CD4-positive, alpha-beta T cell treated with Interleukin-2 at 100 ng/mL for 4 hours (primary cell): ENCODE measurements at regions not wholly inside any gene's neighbourhood (a gene's known extent, or its start where the extent isn't known, plus 50 kb on each side); places are given as distances from the start of the nearest gene placed in this dataset.
"Not testable (repeated sequence)": the region's sequence is repeated elsewhere in the genome, so short reads cannot be mapped to it uniquely, and the experiment has no call there.

Experiments used
- DNase-seq: peaks from one replicate; pipeline ENCODE4 v3.0.0-alpha.2; 2020; ENCODE audit warnings: low spot score

- no peak for DNase-seq
Observed at GRCh38 chr3:152581951-152582350, 253.0 kb upstream of the P2RY1 start.

- no peak for DNase-seq
Observed at GRCh38 chr3:152583963-152584362, 251.0 kb upstream of the P2RY1 start.

DNA sequence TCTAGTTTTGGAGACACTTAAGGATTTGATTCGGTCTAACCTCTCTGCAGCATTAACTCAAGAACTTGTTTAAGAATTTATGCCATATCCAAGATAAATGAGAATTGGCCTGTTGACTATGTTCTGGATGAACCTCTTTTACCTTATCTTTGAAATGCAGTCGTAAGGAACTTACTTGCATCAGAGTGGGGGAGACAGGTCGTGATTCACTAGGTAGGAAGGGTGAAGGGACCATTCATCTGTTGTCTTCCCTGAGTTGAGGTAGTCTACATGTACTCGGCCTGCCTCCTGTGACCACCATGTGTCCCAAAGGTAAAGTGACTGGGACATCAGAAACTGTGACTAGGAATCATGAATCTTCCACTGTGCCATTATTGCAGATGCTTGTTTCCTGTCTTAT lies 248.0 kb upstream of the P2RY1 start:
- no peak for DNase-seq

DNA sequence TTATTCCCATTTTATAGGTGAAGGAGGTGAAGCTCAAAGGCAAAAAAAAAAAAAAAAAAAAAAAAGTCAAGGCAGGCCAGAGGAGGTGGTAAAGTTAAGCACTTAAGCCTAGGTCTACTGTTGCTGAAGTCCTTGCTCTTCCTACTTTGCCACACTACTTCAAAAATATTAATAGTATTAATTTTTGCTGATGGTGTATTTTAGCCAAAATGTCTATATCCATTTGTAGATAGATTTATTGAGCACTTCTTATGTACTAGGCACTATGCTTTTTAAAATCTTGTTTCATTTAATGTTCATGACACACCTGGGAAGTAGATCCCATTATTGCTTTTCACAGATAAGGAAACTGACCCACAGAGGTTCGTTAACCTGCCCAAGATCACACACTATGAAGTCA lies 247.1 kb upstream of the P2RY1 start:
- no peak for DNase-seq

DNA sequence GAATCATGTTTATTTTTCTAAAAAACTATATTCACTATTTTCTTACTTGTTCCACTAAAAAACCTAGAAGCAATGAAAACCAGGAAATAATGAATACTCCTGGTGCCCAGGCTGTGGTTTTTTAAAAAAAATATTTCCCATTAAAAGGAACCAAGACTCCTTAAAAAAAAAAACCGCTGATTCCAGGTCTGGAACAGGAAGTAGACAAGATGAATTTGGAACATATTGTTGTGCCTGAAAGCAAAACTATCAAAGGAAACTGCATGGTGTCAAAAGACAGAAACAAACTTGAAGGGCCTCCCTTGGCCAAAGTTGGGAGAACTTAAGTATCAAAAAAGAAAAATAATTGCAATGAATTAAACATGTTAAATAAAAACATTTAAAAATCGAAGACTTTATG lies 245.3 kb upstream of the P2RY1 start:
- DNase-seq = no peak

GRCh38 chr3:152591515-152591914 lies 243.4 kb upstream of the P2RY1 start:
- DNase-seq = no peak

DNA sequence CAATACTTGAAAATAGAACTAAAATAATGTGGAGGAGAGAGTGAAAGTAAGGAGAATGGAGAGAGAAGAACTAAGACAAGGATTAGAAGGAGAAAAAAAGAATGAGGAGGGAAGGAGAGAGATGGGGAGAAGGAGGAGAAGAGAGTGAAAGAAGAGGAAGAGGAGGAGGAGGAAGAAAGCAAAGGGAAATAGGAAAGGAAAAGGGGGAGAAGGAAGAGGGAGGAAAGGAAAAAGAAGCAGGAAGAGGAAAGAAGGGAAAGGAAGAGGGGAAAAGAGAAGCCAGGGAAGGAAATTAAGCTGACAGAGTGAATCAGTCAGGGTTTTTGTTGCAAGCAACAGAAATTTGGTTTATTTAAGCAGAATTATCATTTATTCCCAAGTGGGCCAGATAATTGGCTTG lies 241.7 kb upstream of the P2RY1 start:
- DNase-seq = no peak

DNA sequence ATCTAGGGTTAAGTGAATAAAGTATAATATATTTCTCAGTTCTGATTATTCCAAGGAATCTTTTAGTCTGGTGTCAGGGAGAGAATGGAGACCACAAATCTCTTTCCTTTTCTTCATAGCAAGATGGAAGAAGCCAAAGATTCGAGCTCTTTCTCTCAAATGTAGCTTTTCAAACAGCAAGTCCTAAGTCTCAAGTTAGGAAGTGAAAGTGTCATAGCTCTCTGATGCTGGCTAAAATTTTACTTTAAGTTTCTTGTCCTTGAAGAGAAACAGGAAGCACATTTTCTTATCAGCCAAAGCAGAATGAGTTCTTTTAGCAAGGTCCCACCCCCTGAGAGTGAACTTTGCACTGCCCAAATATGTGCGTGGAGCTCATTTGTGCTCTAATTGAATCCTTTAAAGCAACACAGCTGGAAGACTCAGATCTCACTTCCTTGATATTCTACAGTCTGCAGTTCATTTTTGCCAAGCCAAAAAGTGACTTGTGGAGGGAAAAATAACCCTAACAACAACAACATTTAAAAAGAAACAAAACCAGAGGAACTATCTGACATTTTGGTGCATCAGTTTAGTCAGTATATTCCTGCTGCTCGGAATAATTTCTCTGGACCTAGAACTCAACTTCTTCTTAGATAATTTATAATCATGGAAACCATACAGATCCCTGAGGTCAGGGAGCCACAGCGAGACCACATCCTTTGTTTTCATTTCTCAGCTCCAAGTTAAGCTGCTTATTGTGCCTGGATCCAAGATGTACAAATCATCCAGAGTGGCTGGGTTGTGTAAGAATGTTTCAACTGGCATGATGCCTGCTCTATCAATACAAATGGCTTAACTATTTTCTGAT lies 238.7 kb upstream of the P2RY1 start:
- no peak for DNase-seq

DNA sequence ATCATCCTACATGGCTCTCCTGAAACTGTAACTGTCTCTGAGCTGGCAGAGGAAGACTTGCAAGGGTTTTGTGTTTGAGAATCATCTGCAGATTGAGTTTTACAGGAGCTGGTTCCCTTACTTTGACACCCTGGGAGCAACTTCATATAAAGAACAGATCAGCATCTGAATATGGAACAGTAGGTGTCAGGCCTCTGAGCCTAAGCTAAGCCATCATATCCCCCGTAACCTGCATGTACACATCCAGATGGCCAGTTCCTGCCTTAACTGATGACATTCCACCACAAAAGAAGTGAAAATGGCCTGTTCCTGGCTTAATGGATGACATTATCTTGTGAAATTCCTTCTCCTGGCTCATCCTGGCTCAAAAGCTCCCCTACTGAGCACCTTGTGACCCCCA lies 238.1 kb upstream of the P2RY1 start:
- DNase-seq = not testable (repeated sequence)

DNA sequence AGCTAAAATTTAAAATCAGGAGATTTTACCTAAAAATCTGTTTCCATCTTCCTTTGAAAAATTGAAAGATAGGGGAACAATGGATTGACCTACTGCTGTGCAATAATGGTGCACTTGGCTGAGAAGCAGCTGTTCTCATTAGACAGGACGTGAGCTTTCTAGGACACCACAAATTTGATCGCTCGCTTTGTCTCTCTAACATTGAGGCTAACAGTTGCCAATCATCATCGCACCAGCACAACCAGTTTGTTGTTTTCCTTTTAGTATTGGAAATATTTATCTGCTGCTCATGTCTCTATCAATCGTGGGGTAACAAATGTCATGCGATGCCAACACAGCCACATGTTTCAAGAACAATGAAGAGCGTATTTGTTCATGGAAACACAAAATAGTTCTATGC lies 228.8 kb upstream of the P2RY1 start:
- DNase-seq = no peak

DNA sequence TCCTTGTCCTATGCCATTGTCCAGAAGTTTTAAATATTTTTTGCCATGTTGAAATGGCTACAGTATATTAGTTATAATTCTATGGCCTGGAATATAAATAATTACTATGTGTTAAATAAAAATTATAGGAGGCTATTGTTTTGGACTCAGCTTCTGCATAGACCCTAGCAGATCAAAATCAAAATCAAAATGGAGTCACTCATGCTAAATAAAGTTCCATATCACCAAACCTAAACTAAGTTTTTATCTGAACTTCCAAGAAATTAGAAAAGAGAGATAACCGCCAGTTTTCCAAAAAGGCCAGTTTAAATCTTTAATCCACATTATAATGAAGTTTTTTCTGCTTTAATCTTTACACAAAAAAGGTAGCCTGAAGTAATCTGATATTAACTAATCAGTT lies 227.8 kb upstream of the P2RY1 start:
- DNase-seq = no peak

GRCh38 chr3:152608696-152609594 lies 226.0 kb upstream of the P2RY1 start:
- DNase-seq = no peak

DNA sequence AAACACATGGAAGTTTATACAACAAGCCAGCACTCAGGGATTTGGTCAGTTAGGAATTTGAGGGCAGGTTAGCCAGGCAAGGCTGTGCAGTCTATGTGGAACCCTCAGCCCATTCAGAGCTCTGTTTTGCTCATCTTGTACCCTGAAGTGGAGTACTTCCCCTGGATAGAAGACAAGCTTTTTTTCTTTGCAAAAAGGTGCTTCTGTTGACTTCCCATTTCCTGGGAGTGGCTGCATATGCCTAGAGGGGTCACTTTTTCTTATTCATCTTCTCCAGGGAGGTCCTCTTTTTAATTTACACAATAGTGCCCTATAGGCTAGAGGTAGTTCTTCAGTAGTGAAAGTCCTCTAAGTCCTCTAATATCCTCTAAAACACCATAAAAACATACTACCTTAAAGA lies 225.0 kb upstream of the P2RY1 start:
- no peak for DNase-seq

DNA sequence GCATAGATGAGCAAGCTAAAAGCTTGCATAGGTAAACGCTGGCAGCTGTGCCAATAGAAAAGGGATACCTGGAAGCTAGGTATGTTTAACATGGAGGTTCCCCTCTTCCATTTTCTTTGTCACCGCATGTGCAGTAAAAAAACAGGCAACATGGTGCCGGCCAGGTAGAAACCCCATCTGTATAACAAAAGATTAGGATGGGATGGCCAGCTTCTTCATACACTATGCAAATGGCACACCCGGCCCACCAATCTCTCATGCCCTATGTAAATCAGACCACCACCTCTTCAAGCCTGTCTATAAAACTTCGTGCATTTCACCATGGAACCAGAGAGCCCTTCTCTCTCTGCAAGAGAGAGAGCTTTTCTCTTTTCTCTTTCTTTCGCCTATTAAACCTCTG lies 224.3 kb upstream of the P2RY1 start:
- DNase-seq = no peak

GRCh38 chr3:152611905-152612304 lies 223.0 kb upstream of the P2RY1 start:
- no peak for DNase-seq

DNA sequence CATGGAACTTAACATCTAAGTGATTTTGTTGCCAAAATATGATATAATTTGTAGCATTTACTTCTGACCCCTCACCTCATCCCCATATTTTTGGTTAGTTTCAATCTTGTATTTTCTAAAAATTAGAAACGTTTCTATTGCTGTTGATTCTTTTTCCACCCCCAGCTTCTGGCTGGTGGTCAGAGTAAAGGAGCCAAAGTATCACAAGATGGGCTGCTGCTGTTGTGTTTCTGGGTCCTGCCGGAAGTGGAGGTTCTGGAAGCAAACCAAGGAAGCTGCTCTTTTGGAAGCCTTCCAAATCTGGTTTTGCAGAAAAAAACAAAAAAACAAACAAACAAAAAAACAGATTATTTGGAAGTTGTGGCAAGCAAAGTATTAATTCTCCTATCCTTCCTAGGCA lies 221.1 kb upstream of the P2RY1 start:
- DNase-seq = no peak

GRCh38 chr3:152615681-152616080 lies 219.2 kb upstream of the P2RY1 start:
- DNase-seq = no peak

- no peak for DNase-seq
Observed at GRCh38 chr3:152617609-152618008, 217.3 kb upstream of the P2RY1 start.

GRCh38 chr3:152618529-152618928 lies 216.4 kb upstream of the P2RY1 start:
- DNase-seq = no peak

GRCh38 chr3:152619691-152620090 lies 215.2 kb upstream of the P2RY1 start:
- no peak for DNase-seq

DNA sequence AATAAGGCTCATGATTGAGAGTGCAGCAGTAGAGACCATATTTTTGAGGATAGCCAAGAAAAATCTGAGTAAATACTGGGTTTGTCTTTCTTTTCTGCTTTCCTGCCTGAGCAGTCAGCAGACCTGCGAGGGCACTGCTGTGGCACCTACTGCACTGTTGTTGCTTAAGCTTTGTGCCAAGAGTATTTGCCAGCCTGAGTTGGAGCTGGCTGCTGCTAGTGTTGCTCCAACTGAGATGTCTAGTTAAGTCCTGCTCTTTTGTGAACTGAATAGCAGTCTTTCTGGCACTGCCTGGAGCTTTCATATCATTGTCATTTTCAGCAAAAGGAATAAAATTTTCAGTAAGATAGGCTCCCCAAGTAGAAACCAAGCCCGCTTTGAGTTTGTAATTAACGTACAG lies 214.5 kb upstream of the P2RY1 start:
- DNase-seq = no peak

DNA sequence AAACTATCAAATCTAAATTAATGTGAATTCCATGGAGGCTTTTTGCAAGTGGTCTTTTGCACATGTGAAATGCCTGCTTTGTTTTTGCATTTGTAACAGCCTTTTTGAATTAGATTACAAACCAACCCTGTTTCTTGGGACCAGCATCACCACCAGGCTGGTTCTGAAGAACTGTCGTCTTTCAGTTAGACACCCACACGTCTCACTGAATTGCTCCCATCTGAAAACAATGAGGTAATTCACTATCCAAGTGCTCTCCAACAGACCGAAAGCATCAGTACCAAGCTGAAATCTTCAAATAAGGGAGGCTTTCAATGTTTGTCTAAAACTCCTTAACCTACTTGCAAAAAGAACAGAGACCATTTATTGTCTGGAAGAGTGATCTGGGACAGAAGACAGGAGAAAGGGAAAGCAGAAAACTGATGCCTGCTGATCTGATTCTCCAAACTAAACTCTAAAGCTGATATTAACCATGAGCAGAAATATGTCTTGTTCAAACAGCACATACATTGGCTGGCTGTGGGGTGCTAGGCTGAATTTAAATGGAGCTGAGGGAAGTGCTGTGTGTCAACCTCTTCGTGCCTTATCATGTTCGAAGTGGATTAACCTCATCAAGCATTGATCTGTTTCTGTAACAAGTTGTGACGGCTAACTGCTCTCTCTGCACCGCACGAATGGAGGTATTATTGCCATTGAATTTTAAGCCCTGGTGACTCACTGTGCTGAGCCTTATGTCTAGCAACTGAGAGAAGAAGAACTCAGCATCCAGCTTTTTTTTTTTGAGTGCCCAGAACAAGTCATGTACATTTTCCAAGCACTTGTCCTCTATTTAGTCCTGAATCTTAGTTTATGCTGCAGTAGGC lies 213.7 kb upstream of the P2RY1 start:
- no peak for DNase-seq
